ENCODE measurements at regions not wholly inside any gene's neighbourhood (a gene's known extent, or its start where the extent isn't known, plus 50 kb on each side); places are given as distances from the start of the nearest gene placed in this dataset.

GRCh38 chr3:159859424-159859823 lies 129.2 kb upstream of the IL12A start:
- H3K27me3 ChIP-seq (ENCODE audit: insufficient read depth, low read length), result no peaks in the 10 kb centered on the region

GRCh38 chr3:159859836-159860235 lies 128.8 kb upstream of the IL12A start:
- Histone ChIP-seq H3K4me1 (ENCODE audit: insufficient read depth, low read length) (peaks cover 20% of the 10 kb centered on the region), H3K27ac (ENCODE audit: low read depth, low read length) (no peak overlapping the region), H4K20me1 (ENCODE audit: insufficient read depth, low read length) (peaks cover 6% of the 10 kb centered on the region), H3K79me2 (ENCODE audit: insufficient read depth, low read length) (peaks cover 91% of the 10 kb centered on the region), H3K4me3 (ENCODE audit: insufficient read depth, low read length) (no peak overlapping the region), H2AFZ (ENCODE audit: low read length) (no peak overlapping the region), H3K36me3 (ENCODE audit: insufficient read depth, low read length) (no peaks in the 10 kb centered on the region), H3K27me3 (ENCODE audit: insufficient read depth, low read length) (no peaks in the 10 kb centered on the region), H3K4me2 (ENCODE audit: insufficient read depth, low read length) (no peak overlapping the region), H3K9me3 (ENCODE audit: low read depth, low read length) (no peaks in the 10 kb centered on the region)
- DNase-seq (ENCODE audit: insufficient read length, low spot score, missing footprints), result no peak
- TF ChIP-seq CTCF (IDR thresholded peaks at IDR 0.05; ENCODE audit: extremely low read depth, low read depth, low read length), result no peak

More at GRCh38 chr3:159859424-159859823, 129.2 kb upstream of the IL12A start:
- Histone ChIP-seq H4K20me1 (ENCODE audit: insufficient read depth, low read length) (peaks cover 6% of the 10 kb centered on the region), H3K4me2 (ENCODE audit: insufficient read depth, low read length) (no peak overlapping the region), H3K27ac (ENCODE audit: low read depth, low read length) (no peak overlapping the region), H3K79me2 (ENCODE audit: insufficient read depth, low read length) (peaks cover 87% of the 10 kb centered on the region), H3K36me3 (ENCODE audit: insufficient read depth, low read length) (no peaks in the 10 kb centered on the region), H3K9me3 (ENCODE audit: low read depth, low read length) (no peaks in the 10 kb centered on the region), H3K4me3 (ENCODE audit: insufficient read depth, low read length) (no peak overlapping the region), H3K4me1 (ENCODE audit: insufficient read depth, low read length) (peaks cover 20% of the 10 kb centered on the region), H2AFZ (ENCODE audit: low read length) (no peak overlapping the region)
- no peak for DNase-seq (ENCODE audit: insufficient read length, low spot score, missing footprints)
- TF ChIP-seq CTCF (IDR thresholded peaks at IDR 0.05; ENCODE audit: extremely low read depth, low read depth, low read length), result no peak

- Histone ChIP-seq H2AFZ (ENCODE audit: low read length) (no peak overlapping the region), H3K4me3 (ENCODE audit: insufficient read depth, low read length) (no peak overlapping the region), H3K36me3 (ENCODE audit: insufficient read depth, low read length) (no peaks in the 10 kb centered on the region), H3K27ac (ENCODE audit: low read depth, low read length) (no peak overlapping the region), H3K79me2 (ENCODE audit: insufficient read depth, low read length) (peaks cover 97% of the 10 kb centered on the region), H3K4me2 (ENCODE audit: insufficient read depth, low read length) (no peak overlapping the region), H3K4me1 (ENCODE audit: insufficient read depth, low read length) (peaks cover 20% of the 10 kb centered on the region), H3K27me3 (ENCODE audit: insufficient read depth, low read length) (no peaks in the 10 kb centered on the region), H4K20me1 (ENCODE audit: insufficient read depth, low read length) (peaks cover 9% of the 10 kb centered on the region), H3K9me3 (ENCODE audit: low read depth, low read length) (no peaks in the 10 kb centered on the region)
- no peak for TF ChIP-seq CTCF (IDR thresholded peaks at IDR 0.05; ENCODE audit: extremely low read depth, low read depth, low read length)
- DNase-seq (ENCODE audit: insufficient read length, low spot score, missing footprints), result no peak
These were observed 128.1 kb upstream of the IL12A start for GRCh38 chr3:159860269-159861116.

GRCh38 chr3:159861369-159861987 lies 127.2 kb upstream of the IL12A start:
- Histone ChIP-seq H3K27me3 (ENCODE audit: insufficient read depth, low read length) (no peaks in the 10 kb centered on the region), H3K9me3 (ENCODE audit: low read depth, low read length) (no peaks in the 10 kb centered on the region), H3K4me1 (ENCODE audit: insufficient read depth, low read length) (peaks cover 21% of the 10 kb centered on the region), H3K79me2 (ENCODE audit: insufficient read depth, low read length) (peaks cover 97% of the 10 kb centered on the region), H3K4me2 (ENCODE audit: insufficient read depth, low read length) (no peak overlapping the region), H4K20me1 (ENCODE audit: insufficient read depth, low read length) (peaks cover 11% of the 10 kb centered on the region), H3K36me3 (ENCODE audit: insufficient read depth, low read length) (no peaks in the 10 kb centered on the region), H2AFZ (ENCODE audit: low read length) (no peak overlapping the region), H3K27ac (ENCODE audit: low read depth, low read length) (no peak overlapping the region), H3K4me3 (ENCODE audit: insufficient read depth, low read length) (no peak overlapping the region)
- no peak for TF ChIP-seq CTCF (IDR thresholded peaks at IDR 0.05; ENCODE audit: extremely low read depth, low read depth, low read length)
- no peak for DNase-seq (ENCODE audit: insufficient read length, low spot score, missing footprints)

Measured in osteoblast (primary cell).